ENCODE measurements at regions not wholly inside any gene's neighbourhood (a gene's known extent, or its start where the extent isn't known, plus 50 kb on each side); places are given as distances from the start of the nearest gene placed in this dataset.

- H3K9ac ChIP-seq (ENCODE audit: low read length), result no peak overlapping the region
- peaks cover 0 to 9% of the 10 kb centered on the region in 2 experiments; a peak in 2 of 4 replicates for H3K4me1 ChIP-seq (ENCODE audit: control insufficient read depth in 1 of 2, insufficient read depth in 2 of 2, low read length in 2 of 2)
- no peaks in the 10 kb centered on the region for H3K9me2 ChIP-seq (ENCODE audit: insufficient read depth)
- CTCF ChIA-PET, result no interaction called here
- RAD21 ChIA-PET (ENCODE audit: low non-redundant PET in 1 of 2, low total read pairs in 2 of 2, uncharacterized antibody in 2 of 2, unreplicated experiment in 2 of 2), result no interaction called here
- H4K20me1 ChIP-seq (ENCODE audit: insufficient read depth), result no peaks in the 10 kb centered on the region; the same call in 1 of the 2 replicates
- POLR2A ChIA-PET, result no interaction called here
- no peak for DNase-seq (ENCODE audit: low read depth, low spot score)
- H2AFZ ChIP-seq (ENCODE audit: low read depth, low read length, poor library complexity, severe bottlenecking), result no peak overlapping the region
- H3K27ac ChIP-seq (ENCODE audit: low read depth, low read length), result no peak overlapping the region
- no peak overlapping the region for H3K4me2 ChIP-seq (ENCODE audit: low read length)
- TF ChIP-seq, protein P1, sequence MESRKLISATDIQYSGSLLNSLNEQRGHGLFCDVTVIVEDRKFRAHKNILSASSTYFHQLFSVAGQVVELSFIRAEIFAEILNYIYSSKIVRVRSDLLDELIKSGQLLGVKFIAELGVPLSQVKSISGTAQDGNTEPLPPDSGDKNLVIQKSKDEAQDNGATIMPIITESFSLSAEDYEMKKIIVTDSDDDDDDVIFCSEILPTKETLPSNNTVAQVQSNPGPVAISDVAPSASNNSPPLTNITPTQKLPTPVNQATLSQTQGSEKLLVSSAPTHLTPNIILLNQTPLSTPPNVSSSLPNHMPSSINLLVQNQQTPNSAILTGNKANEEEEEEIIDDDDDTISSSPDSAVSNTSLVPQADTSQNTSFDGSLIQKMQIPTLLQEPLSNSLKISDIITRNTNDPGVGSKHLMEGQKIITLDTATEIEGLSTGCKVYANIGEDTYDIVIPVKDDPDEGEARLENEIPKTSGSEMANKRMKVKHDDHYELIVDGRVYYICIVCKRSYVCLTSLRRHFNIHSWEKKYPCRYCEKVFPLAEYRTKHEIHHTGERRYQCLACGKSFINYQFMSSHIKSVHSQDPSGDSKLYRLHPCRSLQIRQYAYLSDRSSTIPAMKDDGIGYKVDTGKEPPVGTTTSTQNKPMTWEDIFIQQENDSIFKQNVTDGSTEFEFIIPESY (IDR thresholded peaks at IDR 0.05; ENCODE audit: extremely low read depth, insufficient replicate concordance, low read length), result no peak
- TF ChIP-seq MAX (IDR thresholded peaks at IDR 0.05) (no peak), EGR1 (IDR thresholded peaks at IDR 0.05; ENCODE audit: low read depth) (no peak), EZH2 (IDR thresholded peaks at IDR 0.05) (no peak), POLR2AphosphoS5 (IDR thresholded peaks at IDR 0.05; ENCODE audit: low read depth, low read length) (no peak), SP1 (IDR thresholded peaks at IDR 0.05; ENCODE audit: low read depth) (no peak), YY1 (IDR thresholded peaks at IDR 0.05; ENCODE audit: extremely low read depth, insufficient replicate concordance, low read depth, low read length) (no peak), EZH2phosphoT487 (IDR thresholded peaks at IDR 0.05; ENCODE audit: borderline replicate concordance) (no peak), FOSL1 (IDR thresholded peaks at IDR 0.05; ENCODE audit: low read depth) (no peak), POLR2A (IDR thresholded peaks at IDR 0.05; ENCODE audit: borderline replicate concordance, extremely low read depth, insufficient read depth, insufficient read length) (no peak), SIN3A (IDR thresholded peaks at IDR 0.05; ENCODE audit: low read depth) (no peak), ZNF274 (IDR thresholded peaks at IDR 0.05; ENCODE audit: low read depth, low read length) (no peak), SRF (IDR thresholded peaks at IDR 0.05; ENCODE audit: low read depth) (no peak), TCF7L2 (IDR thresholded peaks at IDR 0.05; ENCODE audit: borderline replicate concordance, extremely low read depth, insufficient read depth, insufficient read length) (no peak)
- TF ChIP-seq, protein P2, sequence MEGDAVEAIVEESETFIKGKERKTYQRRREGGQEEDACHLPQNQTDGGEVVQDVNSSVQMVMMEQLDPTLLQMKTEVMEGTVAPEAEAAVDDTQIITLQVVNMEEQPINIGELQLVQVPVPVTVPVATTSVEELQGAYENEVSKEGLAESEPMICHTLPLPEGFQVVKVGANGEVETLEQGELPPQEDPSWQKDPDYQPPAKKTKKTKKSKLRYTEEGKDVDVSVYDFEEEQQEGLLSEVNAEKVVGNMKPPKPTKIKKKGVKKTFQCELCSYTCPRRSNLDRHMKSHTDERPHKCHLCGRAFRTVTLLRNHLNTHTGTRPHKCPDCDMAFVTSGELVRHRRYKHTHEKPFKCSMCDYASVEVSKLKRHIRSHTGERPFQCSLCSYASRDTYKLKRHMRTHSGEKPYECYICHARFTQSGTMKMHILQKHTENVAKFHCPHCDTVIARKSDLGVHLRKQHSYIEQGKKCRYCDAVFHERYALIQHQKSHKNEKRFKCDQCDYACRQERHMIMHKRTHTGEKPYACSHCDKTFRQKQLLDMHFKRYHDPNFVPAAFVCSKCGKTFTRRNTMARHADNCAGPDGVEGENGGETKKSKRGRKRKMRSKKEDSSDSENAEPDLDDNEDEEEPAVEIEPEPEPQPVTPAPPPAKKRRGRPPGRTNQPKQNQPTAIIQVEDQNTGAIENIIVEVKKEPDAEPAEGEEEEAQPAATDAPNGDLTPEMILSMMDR (IDR thresholded peaks at IDR 0.05 in 2 of 3, conservative IDR thresholded peaks at IDR 0.05 in 1 of 3; ENCODE audit: borderline replicate concordance in 1 of 3, insufficient read depth in 1 of 3, low read depth in 2 of 3, low read length in 2 of 3), result no peak
- TF ChIP-seq, protein P3, sequence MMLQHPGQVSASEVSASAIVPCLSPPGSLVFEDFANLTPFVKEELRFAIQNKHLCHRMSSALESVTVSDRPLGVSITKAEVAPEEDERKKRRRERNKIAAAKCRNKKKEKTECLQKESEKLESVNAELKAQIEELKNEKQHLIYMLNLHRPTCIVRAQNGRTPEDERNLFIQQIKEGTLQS (IDR thresholded peaks at IDR 0.05), result no peak
- no peak overlapping the region for H3K4me3 ChIP-seq (replicated peaks in 1 of 2; ENCODE audit: low read depth in 1 of 2, low read length in 2 of 2)
- 0 out of 2 replicates have a peak, but pooled peaks cover under 1% of the 10 kb centered on the region for H3K27me3 ChIP-seq (ENCODE audit: insufficient read depth, low read length)
- no peak for ATAC-seq
- no peaks in the 10 kb centered on the region for H3K9me3 ChIP-seq (ENCODE audit: control insufficient read depth in 1 of 2, insufficient read depth in 1 of 2, low read depth in 1 of 2, low read length in 2 of 2)
- H3K36me3 ChIP-seq (ENCODE audit: control insufficient read depth in 1 of 2, insufficient read depth in 2 of 2, low read length in 2 of 2), result no peaks in the 10 kb centered on the region
- H3K79me2 ChIP-seq (ENCODE audit: insufficient read depth, low read length), result no peaks in the 10 kb centered on the region
- intact Hi-C loops (cut with micrococcal nuclease), result no loop called here
- BruUV-seq (replicated peaks), result no TSS peak
These were observed 166.8 kb upstream of the FOXQ1 start for GRCh38 chr6:1144842-1145767.
